Left lung (tissue), 4 donors: ENCODE measurements at regions not wholly inside any gene's neighbourhood (a gene's known extent, or its start where the extent isn't known, plus 50 kb on each side); places are given as distances from the start of the nearest gene placed in this dataset.

ENCODE experiments used
- ATAC-seq: fragments of 200-7000 bp; cut with Tn5 transposase; one replicate; pipeline ENCODE4 v1.9.1; 2020; ENCODE audit warnings: moderate library complexity
- DNase-seq, 4 donors: peaks; one replicate each; pipeline ENCODE4 v3.0.0-alpha.2; 2013 to 2020
- H3K27ac ChIP-seq, 2 donors: fragments of 200-600 bp; sonication (generic) in 1 of 2; one replicate each; pipeline versions ENCODE4 v1.5.0 to v1.8.0; 2020 to 2021
- H3K27me3 ChIP-seq, 2 donors: fragments of 200-600 bp; sonication (generic) in 1 of 2; one replicate each; pipeline versions ENCODE4 v1.5.0 to v1.8.0; 2020 to 2021
- H3K36me3 ChIP-seq, 2 donors: fragments of 200-600 bp; sonication (generic) in 1 of 2; one replicate each; pipeline versions ENCODE4 v1.5.0 to v1.8.0; 2020 to 2021
- H3K4me1 ChIP-seq, 2 donors: fragments of 200-600 bp; one replicate each; pipeline ENCODE4 v1.8.0; 2021
- H3K4me3 ChIP-seq, 2 donors: fragments of 200-600 bp; sonication (generic) in 1 of 2; one replicate each; pipeline versions ENCODE4 v1.5.0 to v1.8.0; 2020 to 2021; ENCODE audit warnings: mild to moderate bottlenecking in 1 of 2
- H3K9me3 ChIP-seq, 2 donors: fragments of 200-600 bp; sonication (generic) in 1 of 2; one replicate each; pipeline versions ENCODE4 v1.5.0 to v1.8.0; 2020 to 2021
- intact Hi-C, 2 donors: fragments of 100-400 bp; cut with DNase I; formaldehyde crosslinking; loops; one replicate each; pipeline versions ENCODE4 v1.11.2 to v1.14.2; 2022
- TF ChIP-seq, protein P1 (sequence below), 2 donors: fragments of 200-600 bp; sonication (generic) in 1 of 2; IDR thresholded peaks; one replicate each; pipeline versions ENCODE4 v1.5.0 to v1.8.0; 2021; ENCODE audit warnings: antibody characterized with exemption in 2 of 2
- donor health status: DM: no; HTN: yes; CAD: no.
- donor health status: DM: no; HTN: no; CAD: no.

DNA sequence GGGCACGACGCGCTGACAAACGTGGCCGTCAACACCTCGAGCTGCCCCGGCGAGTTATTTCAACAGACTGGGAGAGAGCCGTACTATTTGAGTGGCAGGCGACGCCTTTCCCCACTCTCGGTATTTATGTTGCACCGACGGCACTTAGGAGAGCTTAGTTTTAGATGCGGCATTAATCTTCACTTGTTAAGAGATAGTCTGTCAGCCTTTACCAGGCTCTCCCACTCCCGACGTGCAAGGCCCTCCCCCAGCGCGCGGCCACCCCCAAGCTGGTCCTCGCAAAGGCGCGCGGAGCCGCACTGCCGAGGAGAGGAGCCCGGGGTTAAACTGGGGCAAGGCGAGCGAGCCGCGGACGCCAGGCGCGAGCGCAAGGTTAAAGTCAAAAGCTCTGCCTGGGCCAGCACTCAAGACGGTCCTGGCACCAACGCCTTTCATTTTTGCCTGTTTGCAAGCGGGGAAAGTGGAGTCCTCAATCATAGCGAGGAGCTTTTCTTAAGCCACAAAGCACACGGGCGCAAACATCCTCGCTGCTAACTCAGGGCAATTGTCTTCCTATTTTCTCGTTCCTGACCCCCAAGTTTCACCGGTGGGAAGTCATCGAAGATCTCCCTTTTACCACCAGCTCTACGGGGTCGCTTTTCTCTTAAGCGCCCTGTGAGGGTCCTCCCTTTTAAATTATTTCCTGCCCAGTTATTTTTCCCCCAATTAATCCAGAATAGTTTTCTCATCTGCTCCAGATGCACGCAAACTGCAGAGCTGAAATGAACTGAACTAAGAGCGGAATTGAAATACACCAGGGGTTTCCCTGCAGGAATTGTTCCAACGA lies 86.6 kb downstream of the NR2F2 start:
- TF ChIP-seq, protein P1, sequence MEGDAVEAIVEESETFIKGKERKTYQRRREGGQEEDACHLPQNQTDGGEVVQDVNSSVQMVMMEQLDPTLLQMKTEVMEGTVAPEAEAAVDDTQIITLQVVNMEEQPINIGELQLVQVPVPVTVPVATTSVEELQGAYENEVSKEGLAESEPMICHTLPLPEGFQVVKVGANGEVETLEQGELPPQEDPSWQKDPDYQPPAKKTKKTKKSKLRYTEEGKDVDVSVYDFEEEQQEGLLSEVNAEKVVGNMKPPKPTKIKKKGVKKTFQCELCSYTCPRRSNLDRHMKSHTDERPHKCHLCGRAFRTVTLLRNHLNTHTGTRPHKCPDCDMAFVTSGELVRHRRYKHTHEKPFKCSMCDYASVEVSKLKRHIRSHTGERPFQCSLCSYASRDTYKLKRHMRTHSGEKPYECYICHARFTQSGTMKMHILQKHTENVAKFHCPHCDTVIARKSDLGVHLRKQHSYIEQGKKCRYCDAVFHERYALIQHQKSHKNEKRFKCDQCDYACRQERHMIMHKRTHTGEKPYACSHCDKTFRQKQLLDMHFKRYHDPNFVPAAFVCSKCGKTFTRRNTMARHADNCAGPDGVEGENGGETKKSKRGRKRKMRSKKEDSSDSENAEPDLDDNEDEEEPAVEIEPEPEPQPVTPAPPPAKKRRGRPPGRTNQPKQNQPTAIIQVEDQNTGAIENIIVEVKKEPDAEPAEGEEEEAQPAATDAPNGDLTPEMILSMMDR (IDR thresholded peaks at IDR 0.05), result no peak
- H3K4me1 ChIP-seq, result peaks cover 0 to 10% of the 10 kb centered on the region in 2 donors
- no peaks in the 10 kb centered on the region for H3K36me3 ChIP-seq
- peak; percentile 33 for ATAC-seq
- peak in 1 of 4 donors; percentile 68 for DNase-seq
- no peak overlapping the region for H3K4me3 ChIP-seq
- H3K27ac ChIP-seq, result no peak overlapping the region
- intact Hi-C loops, result no loop called here
- no peaks in the 10 kb centered on the region for H3K9me3 ChIP-seq
- H3K27me3 ChIP-seq, result peaks cover 95 to 100% of the 10 kb centered on the region in 2 donors

DNA sequence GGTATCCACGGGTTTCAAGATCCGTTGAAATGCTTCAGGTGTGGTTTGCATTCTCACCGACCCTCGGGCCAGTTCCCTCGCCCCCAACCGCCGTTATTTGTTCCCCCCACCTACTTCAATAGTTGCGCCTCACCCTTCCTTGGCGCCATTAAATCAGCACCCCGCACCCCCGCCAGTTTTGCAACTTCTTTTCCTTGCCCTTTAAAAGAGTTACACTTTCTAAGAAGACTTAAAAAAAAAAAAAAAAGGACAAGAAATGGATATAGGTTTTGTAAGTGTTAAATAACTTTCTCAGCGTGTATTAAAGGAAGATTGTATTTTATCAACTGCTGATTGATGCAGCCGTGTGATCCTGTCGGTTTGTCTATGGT lies 87.2 kb downstream of the NR2F2 start:
- Histone ChIP-seq H3K4me3 (no peak overlapping the region), H3K4me1 (peaks cover 0 to 10% of the 10 kb centered on the region in 2 donors), H3K27ac (no peak overlapping the region), H3K27me3 (peaks cover 94 to 100% of the 10 kb centered on the region in 2 donors), H3K36me3 (no peaks in the 10 kb centered on the region), H3K9me3 (no peaks in the 10 kb centered on the region)
- DNase-seq (peak in 1 of 4 donors; percentile 31), ATAC-seq (no peak)
- TF ChIP-seq, protein P1 (IDR thresholded peaks at IDR 0.05), result no peak
- intact Hi-C loops, result no loop called here

DNA sequence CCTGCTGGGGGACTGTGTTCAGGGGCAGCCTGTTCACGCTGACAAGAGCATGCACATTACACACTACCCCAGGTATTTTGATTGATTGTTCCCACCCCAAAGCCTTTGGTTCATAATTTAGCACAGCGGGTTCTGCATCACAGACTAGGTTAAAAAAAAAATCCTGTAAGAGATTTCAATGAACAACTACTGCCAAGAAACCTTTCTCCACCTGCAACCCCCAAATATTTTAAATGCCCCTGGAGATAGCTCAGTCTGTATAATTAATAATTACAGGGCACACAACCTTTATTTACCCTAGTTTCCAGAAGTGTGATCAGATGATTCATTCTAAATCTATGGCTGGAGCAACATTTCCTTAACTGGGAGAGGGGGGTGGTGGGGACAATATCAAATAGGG lies 87.6 kb downstream of the NR2F2 start:
- Histone ChIP-seq H3K27me3 (peaks cover 94 to 100% of the 10 kb centered on the region in 2 donors), H3K27ac (no peak overlapping the region), H3K4me1 (peaks cover 0 to 10% of the 10 kb centered on the region in 2 donors), H3K36me3 (no peaks in the 10 kb centered on the region), H3K9me3 (no peaks in the 10 kb centered on the region), H3K4me3 (no peak overlapping the region)
- TF ChIP-seq, protein P1 (IDR thresholded peaks at IDR 0.05), result no peak
- DNase-seq (no peak), ATAC-seq (no peak)
- intact Hi-C loops, result no loop called here

DNA sequence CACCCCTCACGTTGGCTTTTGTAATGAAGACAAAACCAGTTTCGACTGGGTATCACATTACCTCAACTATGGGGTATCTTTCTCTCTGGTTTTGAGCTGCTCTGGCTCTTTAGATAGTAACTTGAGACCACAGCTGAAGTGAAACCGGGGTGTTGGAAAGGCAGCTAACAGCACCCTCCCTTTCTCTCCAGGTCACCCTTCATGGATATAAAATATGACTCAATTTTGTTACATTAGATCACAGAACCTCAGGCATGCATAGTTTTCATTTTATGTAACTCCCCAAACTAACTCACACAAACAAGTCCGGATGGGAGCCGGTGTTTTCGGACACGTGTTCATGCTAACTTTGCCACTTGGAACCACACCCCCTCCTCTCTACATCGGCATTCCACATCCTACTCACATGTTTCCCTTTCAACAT lies 90.7 kb downstream of the NR2F2 start:
- no peaks in the 10 kb centered on the region for H3K9me3 ChIP-seq
- TF ChIP-seq, protein P1 (IDR thresholded peaks at IDR 0.05), result no peak
- intact Hi-C loops, result no loop called here
- H3K27me3 ChIP-seq, result peaks cover 74 to 95% of the 10 kb centered on the region in 2 donors
- H3K27ac ChIP-seq, result no peak overlapping the region
- H3K4me1 ChIP-seq, result peaks cover 0 to 7% of the 10 kb centered on the region in 2 donors
- H3K36me3 ChIP-seq, result no peaks in the 10 kb centered on the region
- ATAC-seq, result no peak
- H3K4me3 ChIP-seq, result no peak overlapping the region
- no peak for DNase-seq

DNA sequence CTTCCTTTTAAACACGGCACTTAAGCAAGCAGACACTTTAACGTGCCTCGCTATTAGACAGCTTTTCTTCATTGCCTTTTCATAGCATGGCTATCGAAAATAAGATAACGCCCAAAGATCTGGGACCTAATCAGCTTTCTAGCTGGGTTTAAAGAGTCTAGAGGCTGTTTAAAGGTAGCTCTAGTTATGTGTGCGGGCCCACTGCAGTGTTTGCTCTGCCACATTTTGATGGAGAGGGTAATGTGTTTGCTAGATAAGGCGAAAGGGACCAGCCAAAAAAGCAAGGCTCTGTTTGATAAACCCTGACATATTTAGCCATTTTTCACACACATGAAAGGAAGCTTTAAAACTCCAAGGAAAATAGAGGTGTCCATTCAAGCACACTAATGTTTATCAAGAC lies 91.6 kb downstream of the NR2F2 start:
- Histone ChIP-seq H3K4me1 (peaks cover 0 to 2% of the 10 kb centered on the region in 2 donors), H3K36me3 (no peaks in the 10 kb centered on the region), H3K27ac (no peak overlapping the region), H3K27me3 (peaks cover 65 to 90% of the 10 kb centered on the region in 2 donors), H3K9me3 (no peaks in the 10 kb centered on the region), H3K4me3 (no peak overlapping the region)
- ATAC-seq (no peak), DNase-seq (no peak)
- TF ChIP-seq, protein P1 (IDR thresholded peaks at IDR 0.05), result no peak
- intact Hi-C loops, result no loop called here
